HepG2 (cell line): ENCODE measurements at regions not wholly inside any gene's neighbourhood (a gene's known extent, or its start where the extent isn't known, plus 50 kb on each side); places are given as distances from the start of the nearest gene placed in this dataset.
A peak's percentile ranks its signal among the peaks of the same experiment; 100 is the strongest.

Source experiments
- ARNT2 ChIP-seq: sonication (generic); formaldehyde crosslinking; IDR thresholded peaks from 2 replicates; pipeline ENCODE4 v1.8.0; 2022; ENCODE audit warnings: mild to moderate bottlenecking, low read depth, missing genetic modification reagents, moderate library complexity
- ETV5 ChIP-seq: IDR thresholded peaks from 2 replicates; pipeline ENCODE4 v1.6.1; 2018; ENCODE audit warnings: missing biosample characterization, missing genetic modification reagents, inconsistent platforms, borderline replicate concordance
- FOXJ3 ChIP-seq: sonication (generic); formaldehyde crosslinking; IDR thresholded peaks from 2 replicates; pipeline ENCODE4 v1.4.0; 2020; ENCODE audit warnings: missing genetic modification reagents, mild to moderate bottlenecking, borderline replicate concordance
- ISX ChIP-seq: sonication (generic); formaldehyde crosslinking; conservative IDR thresholded peaks from 2 replicates; pipeline ENCODE4 v1.5.0; 2020; ENCODE audit warnings: missing genetic modification reagents
- KLF13 ChIP-seq: sonication (generic); formaldehyde crosslinking; IDR thresholded peaks from 2 replicates; pipeline ENCODE4 v1.4.0; 2020; ENCODE audit warnings: mild to moderate bottlenecking, missing genetic modification reagents
- PCBP2 ChIP-seq: fragments of 200-400 bp; formaldehyde crosslinking; optimal IDR thresholded peaks from 2 replicates; pipeline ENCODE3; 2018; ENCODE audit warnings: low read length, low read depth; ENCODE audit not compliant: poor library complexity, severe bottlenecking
- TEAD3 ChIP-seq: optimal IDR thresholded peaks from 2 replicates; pipeline ENCODE3; 2016; ENCODE audit warnings: borderline replicate concordance
- ZBTB43 ChIP-seq: sonication (generic); formaldehyde crosslinking; conservative IDR thresholded peaks from 2 replicates; pipeline ENCODE4 v1.4.0; 2020; ENCODE audit warnings: missing genetic modification reagents
- ZMYM2 ChIP-seq: sonication (generic); formaldehyde crosslinking; IDR thresholded peaks from 2 replicates; pipeline ENCODE4 v1.8.0; 2022; ENCODE audit warnings: mild to moderate bottlenecking, missing genetic modification reagents
- ZNF614 ChIP-seq: IDR thresholded peaks from 2 replicates; pipeline ENCODE4 v1.6.1; 2018; ENCODE audit warnings: missing biosample characterization, missing genetic modification reagents, inconsistent platforms, borderline replicate concordance
- ZNF724P ChIP-seq: sonication (generic); formaldehyde crosslinking; IDR thresholded peaks from 2 replicates; pipeline ENCODE4 v1.8.0; 2022; ENCODE audit warnings: missing genetic modification reagents, borderline replicate concordance
- ZSCAN21 ChIP-seq: sonication (generic); formaldehyde crosslinking; IDR thresholded peaks from 2 replicates; pipeline ENCODE4 v1.8.0; 2022; ENCODE audit warnings: mild to moderate bottlenecking, missing genetic modification reagents, moderate library complexity, borderline replicate concordance
- TF ChIP-seq, protein P1 (sequence below): sonication (generic); formaldehyde crosslinking; IDR thresholded peaks from 2 replicates; pipeline ENCODE4 v1.5.0; 2020; ENCODE audit warnings: mild to moderate bottlenecking, missing genetic modification reagents, borderline replicate concordance
- TF ChIP-seq, protein P2 (sequence below): sonication (generic); formaldehyde crosslinking; IDR thresholded peaks from 2 replicates; pipeline ENCODE4 v1.4.0; 2020; ENCODE audit warnings: mild to moderate bottlenecking, missing genetic modification reagents

DNA sequence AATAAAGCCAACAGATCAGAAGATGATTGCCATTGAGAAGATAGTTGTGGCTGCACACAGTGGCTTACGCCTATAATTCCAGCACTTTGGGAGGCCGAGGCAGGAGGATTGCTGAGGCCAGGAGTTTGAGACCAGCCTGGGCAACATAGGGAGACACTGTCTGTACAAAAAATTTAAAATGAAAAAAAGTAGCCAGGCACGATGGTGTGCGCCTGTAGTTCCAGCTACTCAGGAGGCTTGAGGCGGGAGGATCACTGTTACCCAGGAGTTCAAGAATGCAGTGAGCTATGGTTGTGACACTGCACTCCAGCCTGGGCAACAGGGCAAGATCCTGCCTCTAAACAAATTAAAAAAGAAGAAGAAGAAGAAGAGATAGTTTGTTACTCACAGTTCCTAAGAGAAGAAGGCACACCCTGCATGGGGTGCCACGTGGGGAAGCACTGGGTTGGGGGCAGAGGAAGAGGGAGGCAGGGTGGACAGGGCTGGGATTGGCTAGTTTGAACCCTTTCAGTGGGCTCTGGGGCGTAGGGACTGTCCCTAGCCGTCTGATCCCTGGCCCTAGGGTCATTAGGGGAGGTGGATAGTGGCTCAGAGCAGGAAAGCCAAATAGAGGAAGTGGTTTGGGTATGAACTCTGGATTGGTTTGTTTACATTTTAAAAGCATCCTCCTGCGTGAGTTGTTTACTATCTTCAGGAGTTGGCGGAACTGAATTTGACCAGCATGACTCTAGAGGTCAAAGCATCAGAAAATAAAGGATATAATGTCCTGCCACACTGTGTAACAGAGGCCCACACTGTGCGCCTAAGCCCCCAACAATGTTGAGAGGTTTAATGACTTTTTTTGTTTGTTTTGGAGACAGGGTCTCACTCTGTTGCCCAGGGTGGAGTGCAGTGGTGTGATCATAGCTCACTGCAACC is 60.5 kb upstream of the MEDAG start (continued):
- TF ChIP-seq ZSCAN21 (CRISPR knock-in tag) (0 out of 2 replicates have a peak, but pooled peaks have one; percentile 43), ZBTB43 (CRISPR knock-in tag) (peak; percentile 47; the same call in 1 of the 2 replicates), ZNF614 (CRISPR knock-in tag) (0 out of 2 replicates have a peak, but pooled peaks have one; percentile 26), ETV5 (CRISPR knock-in tag) (peak; percentile 86; the same call in 1 of the 2 replicates), PCBP2 (no peak), ZNF724P (CRISPR knock-in tag) (0 out of 2 replicates have a peak, but pooled peaks have one; percentile 67), ISX (CRISPR knock-in tag) (no peak), ZMYM2 (peak; percentile 48; the same call in 1 of the 2 replicates), FOXJ3 (CRISPR knock-in tag) (peak; percentile 75; the same call in 1 of the 2 replicates), KLF13 (no peak), TEAD3 (CRISPR knock-in tag) (peak; percentile 67), ARNT2 (CRISPR knock-in tag) (peak; percentile 70)
- TF ChIP-seq, protein P1, sequence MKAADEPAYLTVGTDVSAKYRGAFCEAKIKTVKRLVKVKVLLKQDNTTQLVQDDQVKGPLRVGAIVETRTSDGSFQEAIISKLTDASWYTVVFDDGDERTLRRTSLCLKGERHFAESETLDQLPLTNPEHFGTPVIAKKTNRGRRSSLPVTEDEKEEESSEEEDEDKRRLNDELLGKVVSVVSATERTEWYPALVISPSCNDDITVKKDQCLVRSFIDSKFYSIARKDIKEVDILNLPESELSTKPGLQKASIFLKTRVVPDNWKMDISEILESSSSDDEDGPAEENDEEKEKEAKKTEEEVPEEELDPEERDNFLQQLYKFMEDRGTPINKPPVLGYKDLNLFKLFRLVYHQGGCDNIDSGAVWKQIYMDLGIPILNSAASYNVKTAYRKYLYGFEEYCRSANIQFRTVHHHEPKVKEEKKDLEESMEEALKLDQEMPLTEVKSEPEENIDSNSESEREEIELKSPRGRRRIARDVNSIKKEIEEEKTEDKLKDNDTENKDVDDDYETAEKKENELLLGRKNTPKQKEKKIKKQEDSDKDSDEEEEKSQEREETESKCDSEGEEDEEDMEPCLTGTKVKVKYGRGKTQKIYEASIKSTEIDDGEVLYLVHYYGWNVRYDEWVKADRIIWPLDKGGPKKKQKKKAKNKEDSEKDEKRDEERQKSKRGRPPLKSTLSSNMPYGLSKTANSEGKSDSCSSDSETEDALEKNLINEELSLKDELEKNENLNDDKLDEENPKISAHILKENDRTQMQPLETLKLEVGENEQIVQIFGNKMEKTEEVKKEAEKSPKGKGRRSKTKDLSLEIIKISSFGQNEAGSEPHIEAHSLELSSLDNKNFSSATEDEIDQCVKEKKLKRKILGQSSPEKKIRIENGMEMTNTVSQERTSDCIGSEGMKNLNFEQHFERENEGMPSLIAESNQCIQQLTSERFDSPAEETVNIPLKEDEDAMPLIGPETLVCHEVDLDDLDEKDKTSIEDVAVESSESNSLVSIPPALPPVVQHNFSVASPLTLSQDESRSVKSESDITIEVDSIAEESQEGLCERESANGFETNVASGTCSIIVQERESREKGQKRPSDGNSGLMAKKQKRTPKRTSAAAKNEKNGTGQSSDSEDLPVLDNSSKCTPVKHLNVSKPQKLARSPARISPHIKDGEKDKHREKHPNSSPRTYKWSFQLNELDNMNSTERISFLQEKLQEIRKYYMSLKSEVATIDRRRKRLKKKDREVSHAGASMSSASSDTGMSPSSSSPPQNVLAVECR = peak; percentile 50; the same call in 1 of the 2 replicates
- TF ChIP-seq, protein P2, sequence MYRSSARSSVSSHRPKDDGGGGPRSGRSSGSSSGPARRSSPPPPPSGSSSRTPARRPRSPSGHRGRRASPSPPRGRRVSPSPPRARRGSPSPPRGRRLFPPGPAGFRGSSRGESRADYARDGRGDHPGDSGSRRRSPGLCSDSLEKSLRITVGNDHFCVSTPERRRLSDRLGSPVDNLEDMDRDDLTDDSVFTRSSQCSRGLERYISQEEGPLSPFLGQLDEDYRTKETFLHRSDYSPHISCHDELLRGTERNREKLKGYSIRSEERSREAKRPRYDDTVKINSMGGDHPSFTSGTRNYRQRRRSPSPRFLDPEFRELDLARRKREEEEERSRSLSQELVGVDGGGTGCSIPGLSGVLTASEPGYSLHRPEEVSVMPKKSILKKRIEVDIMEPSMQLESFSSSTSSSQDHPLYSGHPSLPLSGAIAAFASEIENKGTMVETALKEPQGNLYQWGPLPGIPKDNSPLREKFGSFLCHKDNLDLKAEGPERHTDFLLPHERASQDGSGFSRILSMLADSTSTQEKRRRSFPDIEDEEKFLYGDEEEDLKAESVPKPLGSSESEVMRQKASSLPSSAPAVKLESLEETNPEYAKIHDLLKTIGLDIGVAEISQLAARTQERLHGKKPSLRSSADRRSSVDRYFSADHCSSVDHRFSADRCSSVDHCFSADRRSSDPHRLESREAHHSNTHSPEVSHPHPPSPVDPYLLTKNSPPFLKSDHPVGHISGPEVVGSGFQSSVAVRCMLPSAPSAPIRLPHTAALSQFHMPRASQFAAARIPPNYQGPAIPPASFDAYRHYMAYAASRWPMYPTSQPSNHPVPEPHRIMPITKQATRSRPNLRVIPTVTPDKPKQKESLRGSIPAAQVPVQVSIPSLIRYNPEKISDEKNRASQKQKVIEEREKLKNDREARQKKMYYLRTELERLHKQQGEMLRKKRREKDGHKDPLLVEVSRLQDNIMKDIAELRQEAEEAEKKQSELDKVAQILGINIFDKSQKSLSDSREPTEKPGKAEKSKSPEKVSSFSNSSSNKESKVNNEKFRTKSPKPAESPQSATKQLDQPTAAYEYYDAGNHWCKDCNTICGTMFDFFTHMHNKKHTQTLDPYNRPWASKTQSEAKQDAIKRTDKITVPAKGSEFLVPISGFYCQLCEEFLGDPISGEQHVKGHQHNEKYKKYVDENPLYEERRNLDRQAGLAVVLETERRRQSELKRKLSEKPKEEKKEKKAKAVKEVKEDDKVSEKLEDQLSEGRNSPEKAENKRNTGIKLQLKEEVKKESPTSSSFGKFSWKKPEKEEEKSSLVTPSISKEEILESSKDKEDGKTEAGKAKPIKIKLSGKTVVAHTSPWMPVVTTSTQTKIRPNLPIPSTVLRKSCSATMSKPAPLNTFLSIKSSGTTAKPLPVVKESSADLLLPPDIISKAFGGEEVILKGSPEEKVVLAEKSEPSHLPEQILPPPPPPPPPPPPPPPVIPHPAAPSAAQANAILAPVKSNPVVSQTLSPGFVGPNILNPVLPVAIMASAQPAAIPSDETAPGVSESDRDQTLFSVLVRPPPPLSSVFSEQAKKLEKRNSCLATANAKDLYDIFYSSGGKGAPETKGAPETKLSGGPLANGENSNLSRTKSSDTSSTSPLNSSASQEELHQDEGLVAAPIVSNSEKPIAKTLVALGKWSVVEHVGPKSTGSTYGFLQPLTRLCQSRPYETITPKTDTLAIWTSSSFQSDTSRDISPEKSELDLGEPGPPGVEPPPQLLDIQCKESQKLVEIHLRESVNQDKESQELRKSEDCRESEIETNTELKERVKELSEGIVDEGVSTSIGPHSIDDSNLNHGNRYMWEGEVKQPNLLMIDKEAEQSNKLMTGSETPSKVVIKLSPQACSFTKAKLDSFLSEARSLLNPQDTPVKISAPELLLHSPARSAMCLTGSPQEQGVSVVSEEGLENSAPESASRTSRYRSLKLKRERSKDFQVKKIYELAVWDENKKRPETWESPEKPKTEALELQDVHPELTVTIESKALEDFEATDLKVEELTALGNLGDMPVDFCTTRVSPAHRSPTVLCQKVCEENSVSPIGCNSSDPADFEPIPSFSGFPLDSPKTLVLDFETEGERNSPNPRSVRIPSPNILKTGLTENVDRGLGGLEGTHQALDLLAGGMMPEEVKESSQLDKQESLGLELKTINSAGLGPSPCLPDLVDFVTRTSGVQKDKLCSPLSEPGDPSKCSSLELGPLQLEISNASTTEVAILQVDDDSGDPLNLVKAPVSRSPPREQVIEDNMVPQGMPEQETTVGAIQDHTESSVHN (CRISPR knock-in tag) = no peak
